ENCODE measurements at regions not wholly inside any gene's neighbourhood (a gene's known extent, or its start where the extent isn't known, plus 50 kb on each side); places are given as distances from the start of the nearest gene placed in this dataset.
"Not testable (repeated sequence)": the region's sequence is repeated elsewhere in the genome, so short reads cannot be mapped to it uniquely, and the experiment has no call there.

GRCh38 chr10:95137990-95138625 is 55.9 kb upstream of the ACSM6 start:
- not testable (repeated sequence) for DNase-seq (ENCODE audit: low read depth, low spot score)

- DNase-seq (ENCODE audit: low read depth, low spot score) = no peak
Measured at GRCh38 chr10:95134490-95134889, 59.5 kb upstream of the ACSM6 start.

- DNase-seq (ENCODE audit: low read depth, low spot score) = no peak
Measured at GRCh38 chr10:95133997-95134396, 60.0 kb upstream of the ACSM6 start.

GRCh38 chr10:95133016-95133752 is 60.9 kb upstream of the ACSM6 start:
- DNase-seq (ENCODE audit: low read depth, low spot score) = peak; percentile 82

GRCh38 chr10:95130429-95130828 is 61.1 kb upstream of the CYP2C8 start:
- DNase-seq (ENCODE audit: low read depth, low spot score) = not testable (repeated sequence)

- DNase-seq (ENCODE audit: low read depth, low spot score) = no peak
Measured at GRCh38 chr10:95125582-95125981, 56.3 kb upstream of the CYP2C8 start.

- DNase-seq (ENCODE audit: low read depth, low spot score) = no peak
Measured at GRCh38 chr10:95122736-95123135, 53.4 kb upstream of the CYP2C8 start.

- DNase-seq (ENCODE audit: low read depth, low spot score) = no peak
Measured at GRCh38 chr10:95121904-95122303, 52.6 kb upstream of the CYP2C8 start.
